Astrocyte of the cerebellum (primary cell): ENCODE measurements at regions not wholly inside any gene's neighbourhood (a gene's known extent, or its start where the extent isn't known, plus 50 kb on each side); places are given as distances from the start of the nearest gene placed in this dataset.

Source experiments
- DNase-seq: peaks from one replicate; pipeline ENCODE4 v3.0.0-alpha.2; 2011; ENCODE audit warnings: low read depth
- H3K4me3 ChIP-seq: 2 replicates; pipeline ENCODE4 v1.5.1; 2011; ENCODE audit warnings: mild to moderate bottlenecking, low read depth, low read length, moderate library complexity
- in situ Hi-C: cut with HindIII; loops from 2 replicates; pipeline ENCODE4 v1.10.0; 2017; ENCODE audit warnings: low sequenced_read_pairs
- TF ChIP-seq, protein P1 (sequence below): IDR thresholded peaks from 2 replicates; pipeline ENCODE4 v1.5.1; 2012; ENCODE audit warnings: low read length, low read depth, moderate library complexity, mild to moderate bottlenecking; ENCODE audit errors: missing control alignments

DNA sequence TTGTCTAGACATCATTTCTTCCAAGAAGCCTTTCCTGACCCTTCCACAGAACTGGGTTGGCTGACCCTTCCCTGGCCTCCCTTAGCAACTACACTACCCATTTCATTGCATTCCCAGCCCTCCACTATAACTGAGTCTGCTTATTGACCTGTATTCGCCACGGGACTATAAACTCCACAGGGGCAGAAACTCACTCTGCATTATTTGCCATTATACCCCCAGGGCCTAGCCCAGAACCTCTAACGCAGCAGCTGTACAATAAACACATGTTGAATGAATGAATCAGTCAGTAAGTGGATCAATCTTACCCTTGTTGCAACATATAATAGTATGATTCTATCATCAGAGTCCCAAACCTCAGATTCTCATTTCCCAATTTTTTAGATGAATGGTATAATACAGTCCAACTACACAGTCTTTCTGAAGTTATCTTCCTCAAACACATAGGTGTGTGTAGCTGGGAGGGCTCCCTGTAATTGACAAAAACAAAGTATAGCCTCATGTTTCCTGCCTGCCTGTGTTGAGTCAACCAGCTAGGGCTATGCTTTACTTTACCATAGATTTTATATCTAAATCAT is 209.3 kb downstream of the CHIC2 start:
- in situ Hi-C loops: no loop called here
- no peak for DNase-seq

DNA sequence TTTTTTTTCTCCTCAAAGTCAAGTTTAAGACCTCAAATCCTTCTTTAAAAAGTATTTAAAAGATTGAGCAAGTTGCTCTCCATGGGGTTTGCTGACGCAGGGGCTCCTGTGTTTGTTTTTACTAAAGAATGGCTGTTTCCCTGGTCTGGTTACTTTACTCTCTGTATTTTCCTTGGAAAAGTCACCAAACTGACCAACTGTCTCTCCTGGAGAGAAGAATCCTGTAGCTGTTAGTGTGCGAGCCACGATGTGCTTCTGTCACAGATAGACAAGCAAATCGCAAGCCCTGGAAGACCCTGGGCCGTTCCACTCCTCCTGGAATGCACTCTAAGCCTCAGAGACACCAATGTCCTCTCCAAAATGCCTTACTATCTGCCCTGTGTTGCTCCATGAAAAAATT is 212.1 kb downstream of the CHIC2 start:
- H3K4me3 ChIP-seq: no peak overlapping the region
- peak; percentile 49 for DNase-seq
- in situ Hi-C loops: no loop called here
- TF ChIP-seq, protein P1, sequence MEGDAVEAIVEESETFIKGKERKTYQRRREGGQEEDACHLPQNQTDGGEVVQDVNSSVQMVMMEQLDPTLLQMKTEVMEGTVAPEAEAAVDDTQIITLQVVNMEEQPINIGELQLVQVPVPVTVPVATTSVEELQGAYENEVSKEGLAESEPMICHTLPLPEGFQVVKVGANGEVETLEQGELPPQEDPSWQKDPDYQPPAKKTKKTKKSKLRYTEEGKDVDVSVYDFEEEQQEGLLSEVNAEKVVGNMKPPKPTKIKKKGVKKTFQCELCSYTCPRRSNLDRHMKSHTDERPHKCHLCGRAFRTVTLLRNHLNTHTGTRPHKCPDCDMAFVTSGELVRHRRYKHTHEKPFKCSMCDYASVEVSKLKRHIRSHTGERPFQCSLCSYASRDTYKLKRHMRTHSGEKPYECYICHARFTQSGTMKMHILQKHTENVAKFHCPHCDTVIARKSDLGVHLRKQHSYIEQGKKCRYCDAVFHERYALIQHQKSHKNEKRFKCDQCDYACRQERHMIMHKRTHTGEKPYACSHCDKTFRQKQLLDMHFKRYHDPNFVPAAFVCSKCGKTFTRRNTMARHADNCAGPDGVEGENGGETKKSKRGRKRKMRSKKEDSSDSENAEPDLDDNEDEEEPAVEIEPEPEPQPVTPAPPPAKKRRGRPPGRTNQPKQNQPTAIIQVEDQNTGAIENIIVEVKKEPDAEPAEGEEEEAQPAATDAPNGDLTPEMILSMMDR: no peak

More for the DNA sequence above, 209.3 kb downstream of the CHIC2 start:
- TF ChIP-seq, protein P1: no peak
- H3K4me3 ChIP-seq: no peak overlapping the region

DNA sequence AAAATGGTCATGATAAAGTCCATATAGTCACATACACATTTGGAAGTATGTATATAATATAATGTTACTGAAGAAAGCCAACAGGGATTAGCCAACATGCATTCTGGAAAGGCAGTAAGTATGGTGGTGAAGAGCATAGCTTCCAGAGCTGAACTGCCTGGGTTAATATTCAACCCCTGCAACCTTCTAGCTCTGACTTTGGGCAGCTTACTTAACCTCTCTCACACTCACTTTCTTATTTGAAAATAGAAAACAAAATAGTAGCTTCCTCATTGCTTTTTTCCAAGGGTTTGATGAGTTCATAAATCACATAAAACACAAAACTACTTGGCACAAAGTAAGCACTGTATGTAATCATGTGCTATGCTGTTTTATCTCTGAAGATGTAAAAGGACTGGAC is 216.4 kb downstream of the CHIC2 start:
- H3K4me3 ChIP-seq: no peak overlapping the region
- TF ChIP-seq, protein P1: no peak
- in situ Hi-C loops: no loop called here
- no peak for DNase-seq

DNA sequence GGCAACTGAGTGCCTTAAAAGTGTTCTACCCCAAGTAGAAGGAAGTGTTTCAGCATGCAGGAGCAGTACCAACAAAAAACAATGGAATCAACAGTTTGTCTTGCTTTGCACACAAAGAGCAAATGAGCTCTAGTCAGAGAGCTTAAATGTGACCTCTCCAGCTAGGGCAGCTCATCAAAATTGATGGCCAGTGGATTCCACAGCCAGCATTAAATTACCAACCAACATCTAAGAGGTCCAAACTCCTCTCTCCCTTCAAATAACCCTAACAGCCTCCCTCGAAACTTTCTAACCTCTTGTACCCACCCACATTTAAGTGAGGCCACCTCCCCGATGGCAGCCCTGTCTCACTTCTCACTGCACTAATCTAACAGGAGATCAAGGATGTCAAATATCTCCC is 219.9 kb downstream of the CHIC2 start:
- TF ChIP-seq, protein P1: no peak
- in situ Hi-C loops: no loop called here

DNA sequence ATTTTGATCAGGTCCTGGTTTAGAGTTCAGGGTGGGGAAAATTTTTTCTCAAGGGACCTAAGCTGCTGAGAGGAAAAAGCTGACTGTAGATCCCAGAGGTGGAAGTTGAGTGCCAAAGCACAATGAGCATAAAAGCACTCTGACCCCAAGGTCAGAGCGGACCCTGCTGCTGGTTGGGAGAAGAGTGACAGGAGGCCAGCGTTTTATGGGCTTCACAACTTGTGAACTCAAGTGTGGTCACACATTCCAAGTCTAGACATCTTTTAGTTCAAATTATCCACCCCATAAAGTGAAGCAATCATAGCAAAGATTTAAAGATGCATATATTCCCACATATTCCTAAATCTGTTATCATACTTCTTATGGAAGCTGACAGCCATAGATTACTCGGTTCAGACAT is 220.3 kb downstream of the CHIC2 start:
- TF ChIP-seq, protein P1: no peak
- H3K4me3 ChIP-seq: no peak overlapping the region
- in situ Hi-C loops: no loop called here
- no peak for DNase-seq

More for the DNA sequence above, 219.9 kb downstream of the CHIC2 start:
- H3K4me3 ChIP-seq: no peak overlapping the region
- DNase-seq: no peak

DNA sequence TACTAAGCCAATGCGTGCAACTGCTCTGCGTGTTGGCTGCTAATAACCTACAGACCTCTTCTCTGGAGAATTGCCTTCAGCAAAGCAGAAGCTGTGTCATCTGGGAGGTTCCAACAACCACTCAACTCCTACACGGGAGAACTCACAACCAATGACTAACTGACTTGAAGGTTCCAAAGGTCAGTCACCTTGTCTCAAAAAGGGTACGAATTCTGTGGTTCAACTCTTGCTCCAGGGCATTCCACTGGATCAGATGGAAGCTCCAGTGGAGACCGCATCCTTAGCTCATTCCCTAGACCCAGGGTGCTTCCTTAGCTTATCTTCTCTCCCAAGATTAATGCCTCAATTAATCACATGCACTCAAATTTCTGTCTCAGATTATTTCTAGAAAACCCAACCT is 222.7 kb downstream of the CHIC2 start:
- no peak overlapping the region for H3K4me3 ChIP-seq
- no peak for DNase-seq
- TF ChIP-seq, protein P1: no peak
- in situ Hi-C loops: no loop called here
